HCT116 (cell line): ENCODE measurements at regions not wholly inside any gene's neighbourhood (a gene's known extent, or its start where the extent isn't known, plus 50 kb on each side); places are given as distances from the start of the nearest gene placed in this dataset.

ENCODE experiments used
- ATAC-seq: fragments of 200-7000 bp; cut with Tn5 transposase; 2 replicates; pipeline ENCODE4 v1.9.1; 2020; ENCODE audit warnings: mild to moderate bottlenecking, moderate library complexity
- BruUV-seq: library from RNA; stranded (reverse); fragments of 400-500 nt; replicated peaks from 2 replicates; lab custom pipeline; 2021; lab: Mats Ljungman, UMichigan
- CTCF ChIA-PET: fragments of 300-600 bp; sonication (Branson Sonifier 250); formaldehyde crosslinking; loops from one replicate; lab custom pipeline; 2021; ENCODE audit warnings: antibody characterized with exemption; lab: Charles Lee
- POLR2A ChIA-PET: fragments of 300-600, 350-600 bp; sonication (Branson Sonifier 250); formaldehyde crosslinking; loops from one replicate; lab custom pipeline; 2021; ENCODE audit warnings: antibody characterized with exemption; lab: Charles Lee
- RAD21 ChIA-PET, 2 experiments: fragments of 300-600 bp; sonication (Branson Sonifier 250); formaldehyde crosslinking; loops; one replicate each; lab custom pipeline; 2023; ENCODE audit warnings: low total read pairs in 2 of 2; ENCODE audit not compliant: uncharacterized antibody in 2 of 2, unreplicated experiment in 2 of 2, low non-redundant PET in 1 of 2; lab: Charles Lee
- DNase-seq: peaks from one replicate; pipeline ENCODE4 v3.0.0-alpha.2; 2010; ENCODE audit warnings: low read depth, low spot score
- H2AFZ ChIP-seq: fragments of 200-600 bp; shearing (Covaris generic), sonication (generic); 2 replicates; pipeline ENCODE4 v1.6.1; 2017; ENCODE audit warnings: low read depth, mixed run types, mixed read lengths, antibody characterized with exemption, low read length; ENCODE audit not compliant: poor library complexity, severe bottlenecking
- H3K27ac ChIP-seq: 2 replicates; pipeline ENCODE4 v1.5.1; 2012; ENCODE audit warnings: low read depth, low read length
- H3K27me3 ChIP-seq: fragments of 200-600 bp; sonication (generic); 2 replicates; pipeline ENCODE4 v1.6.1; 2016; ENCODE audit warnings: mixed run types, low read length, mixed read lengths; ENCODE audit not compliant: insufficient read depth
- H3K36me3 ChIP-seq, 2 experiments: fragments of 200-500 bp in 1 of 2; fragments of 200-600 bp in 1 of 2; sonication (Bioruptor generic) in 1 of 2; sonication (generic) in 1 of 2; 2 replicates each; pipeline versions ENCODE4 v1.5.1 to v1.6.1; 2014 to 2016; ENCODE audit warnings: low read length in 2 of 2, inconsistent platforms in 1 of 2, mixed read lengths in 1 of 2, mixed run types in 1 of 2; ENCODE audit not compliant: insufficient read depth in 2 of 2, control insufficient read depth in 1 of 2
- H3K4me1 ChIP-seq, 2 experiments: fragments of 200-600 bp in 1 of 2; sonication (generic) in 1 of 2; 2 replicates each; pipeline versions ENCODE4 v1.5.1 to v1.6.1; 2012 to 2017; ENCODE audit warnings: low read length in 2 of 2, inconsistent platforms in 1 of 2, mild to moderate bottlenecking in 1 of 2, mixed read lengths in 1 of 2, mixed run types in 1 of 2, moderate library complexity in 1 of 2; ENCODE audit not compliant: insufficient read depth in 2 of 2, control insufficient read depth in 1 of 2
- H3K4me2 ChIP-seq: fragments of 200-600 bp; sonication (generic); 2 replicates; pipeline ENCODE4 v1.6.1; 2017; ENCODE audit warnings: mixed run types, low read length, mixed read lengths
- H3K4me3 ChIP-seq, 2 experiments: fragments of 200-600 bp in 1 of 2; sonication (generic) in 1 of 2; replicated peaks in 1 of 2; 2 replicates each; pipeline ENCODE4 v1.5.1; 2011 to 2016; ENCODE audit warnings: low read length in 2 of 2, control low read depth in 1 of 2, low read depth in 1 of 2, mild to moderate bottlenecking in 1 of 2, mixed read lengths in 1 of 2, mixed run types in 1 of 2
- H3K79me2 ChIP-seq: fragments of 200-600 bp; sonication (generic); 2 replicates; pipeline ENCODE4 v1.6.1; 2017; ENCODE audit warnings: mild to moderate bottlenecking, mixed run types, low read length, moderate library complexity, mixed read lengths; ENCODE audit not compliant: insufficient read depth
- H3K9ac ChIP-seq: fragments of 200-600 bp; sonication (generic); 2 replicates; pipeline ENCODE4 v1.6.1; 2016; ENCODE audit warnings: low read length, mixed read lengths
- H3K9me2 ChIP-seq: fragments of 200-600 bp; sonication (generic), shearing (Covaris generic); 2 replicates; pipeline ENCODE4 v1.6.1; 2017; ENCODE audit warnings: mixed run types, mild to moderate bottlenecking, moderate library complexity; ENCODE audit not compliant: insufficient read depth
- H3K9me3 ChIP-seq, 2 experiments: fragments of 200-500 bp in 1 of 2; fragments of 200-600 bp in 1 of 2; sonication (Bioruptor generic) in 1 of 2; sonication (generic) in 1 of 2; 2 replicates each; pipeline ENCODE4 v1.6.1; 2014 to 2017; ENCODE audit warnings: low read length in 2 of 2, mixed read lengths in 2 of 2, inconsistent platforms in 1 of 2, low read depth in 1 of 2, mild to moderate bottlenecking in 1 of 2, mixed run types in 1 of 2, moderate library complexity in 1 of 2; ENCODE audit not compliant: control insufficient read depth in 1 of 2, insufficient read depth in 1 of 2
- H4K20me1 ChIP-seq: fragments of 200-600 bp; sonication (generic), shearing (Covaris generic); 2 replicates; pipeline ENCODE4 v1.6.1; 2017; ENCODE audit warnings: mixed run types, mild to moderate bottlenecking, moderate library complexity; ENCODE audit not compliant: insufficient read depth
- CEBPB ChIP-seq: IDR thresholded peaks from 2 replicates; pipeline ENCODE4 v1.6.1; 2012; ENCODE audit warnings: low read depth
- EGR1 ChIP-seq: IDR thresholded peaks from 2 replicates; pipeline ENCODE4 v1.6.1; 2012; ENCODE audit warnings: low read depth
- ELF1 ChIP-seq: IDR thresholded peaks from 2 replicates; pipeline ENCODE4 v1.6.1; 2012; ENCODE audit warnings: low read depth, borderline replicate concordance
- EZH2 ChIP-seq: fragments of 200-600 bp; sonication (generic); IDR thresholded peaks from 2 replicates; pipeline ENCODE4 v1.6.1; 2017; ENCODE audit warnings: antibody characterized with exemption, mixed run types
- EZH2phosphoT487 ChIP-seq: fragments of 200-600 bp; IDR thresholded peaks from 2 replicates; pipeline ENCODE4 v1.6.1; 2018; ENCODE audit warnings: antibody characterized with exemption, borderline replicate concordance
- FOSL1 ChIP-seq: IDR thresholded peaks from 2 replicates; pipeline ENCODE4 v1.6.1; 2012; ENCODE audit warnings: low read depth
- JUND ChIP-seq: IDR thresholded peaks from 2 replicates; pipeline ENCODE4 v1.6.1; 2012
- POLR2A ChIP-seq: IDR thresholded peaks from 2 replicates; pipeline ENCODE4 v1.7.0; 2011; ENCODE audit warnings: borderline replicate concordance; ENCODE audit not compliant: insufficient read depth, insufficient read length; ENCODE audit errors: extremely low read depth
- POLR2AphosphoS5 ChIP-seq: IDR thresholded peaks from 2 replicates; pipeline ENCODE4 v1.6.1; 2011; ENCODE audit warnings: mild to moderate bottlenecking, low read depth, low read length, moderate library complexity
- RAD21 ChIP-seq: IDR thresholded peaks from 2 replicates; pipeline ENCODE4 v1.6.1; 2012; ENCODE audit warnings: low read depth, mild to moderate bottlenecking
- REST ChIP-seq: IDR thresholded peaks from 2 replicates; pipeline ENCODE4 v1.6.1; 2012; ENCODE audit warnings: low read depth
- SIN3A ChIP-seq: IDR thresholded peaks from 2 replicates; pipeline ENCODE4 v1.6.1; 2012; ENCODE audit warnings: low read depth
- SP1 ChIP-seq: IDR thresholded peaks from 2 replicates; pipeline ENCODE4 v1.6.1; 2012; ENCODE audit warnings: low read depth
- SRF ChIP-seq: IDR thresholded peaks from 2 replicates; pipeline ENCODE4 v1.6.1; 2012; ENCODE audit warnings: low read depth
- TCF7L2 ChIP-seq: IDR thresholded peaks from 2 replicates; pipeline ENCODE4 v1.7.0; 2011; ENCODE audit warnings: borderline replicate concordance, inconsistent platforms; ENCODE audit not compliant: insufficient read depth, insufficient read length; ENCODE audit errors: extremely low read depth
- YY1 ChIP-seq: IDR thresholded peaks from 2 replicates; pipeline ENCODE4 v1.6.1; 2011; ENCODE audit warnings: low read length, low read depth, moderate library complexity, mild to moderate bottlenecking; ENCODE audit not compliant: insufficient replicate concordance; ENCODE audit errors: extremely low read depth
- ZNF274 ChIP-seq: fragments of 200-500 bp; sonication (Bioruptor generic); IDR thresholded peaks from 2 replicates; pipeline ENCODE4 v1.6.1; 2014; ENCODE audit warnings: mild to moderate bottlenecking, low read depth, low read length, inconsistent platforms
- intact Hi-C: fragments of 100-400 bp; cut with micrococcal nuclease; formaldehyde crosslinking; loops from 2 replicates; pipeline ENCODE4 v1.10.0; 2022
- TF ChIP-seq, protein P1 (sequence below): IDR thresholded peaks from 2 replicates; pipeline ENCODE4 v1.6.1; 2011; ENCODE audit warnings: mild to moderate bottlenecking, low read length, moderate library complexity; ENCODE audit not compliant: insufficient replicate concordance; ENCODE audit errors: extremely low read depth
- TF ChIP-seq, protein P2 (sequence below): IDR thresholded peaks from 2 replicates; pipeline ENCODE4 v1.6.1; 2012
- TF ChIP-seq, protein P3 (sequence below): IDR thresholded peaks from 2 replicates; pipeline ENCODE4 v1.6.1; 2012

- ChIA-PET CTCF (no interaction called here), POLR2A (no interaction called here), RAD21 (no interaction called here)
- no peaks in the 10 kb centered on the region for H3K36me3 ChIP-seq
- no peaks in the 10 kb centered on the region for H4K20me1 ChIP-seq
- H3K9me2 ChIP-seq: no peaks in the 10 kb centered on the region
- no peaks in the 10 kb centered on the region for H3K79me2 ChIP-seq
- H3K4me3 ChIP-seq: no peak overlapping the region
- no peaks in the 10 kb centered on the region for H3K9me3 ChIP-seq
- intact Hi-C loops: no loop called here
- no peak for DNase-seq
- H3K9ac ChIP-seq: no peak overlapping the region
- TF ChIP-seq, protein P1, sequence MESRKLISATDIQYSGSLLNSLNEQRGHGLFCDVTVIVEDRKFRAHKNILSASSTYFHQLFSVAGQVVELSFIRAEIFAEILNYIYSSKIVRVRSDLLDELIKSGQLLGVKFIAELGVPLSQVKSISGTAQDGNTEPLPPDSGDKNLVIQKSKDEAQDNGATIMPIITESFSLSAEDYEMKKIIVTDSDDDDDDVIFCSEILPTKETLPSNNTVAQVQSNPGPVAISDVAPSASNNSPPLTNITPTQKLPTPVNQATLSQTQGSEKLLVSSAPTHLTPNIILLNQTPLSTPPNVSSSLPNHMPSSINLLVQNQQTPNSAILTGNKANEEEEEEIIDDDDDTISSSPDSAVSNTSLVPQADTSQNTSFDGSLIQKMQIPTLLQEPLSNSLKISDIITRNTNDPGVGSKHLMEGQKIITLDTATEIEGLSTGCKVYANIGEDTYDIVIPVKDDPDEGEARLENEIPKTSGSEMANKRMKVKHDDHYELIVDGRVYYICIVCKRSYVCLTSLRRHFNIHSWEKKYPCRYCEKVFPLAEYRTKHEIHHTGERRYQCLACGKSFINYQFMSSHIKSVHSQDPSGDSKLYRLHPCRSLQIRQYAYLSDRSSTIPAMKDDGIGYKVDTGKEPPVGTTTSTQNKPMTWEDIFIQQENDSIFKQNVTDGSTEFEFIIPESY: no peak
- TF ChIP-seq POLR2AphosphoS5 (no peak), EZH2phosphoT487 (no peak), ZNF274 (no peak), SIN3A (no peak), EGR1 (no peak), POLR2A (no peak), TCF7L2 (no peak), JUND (no peak), RAD21 (no peak), YY1 (no peak), REST (no peak), FOSL1 (no peak), EZH2 (no peak), CEBPB (no peak), SP1 (no peak), ELF1 (no peak), SRF (no peak)
- TF ChIP-seq, protein P2, sequence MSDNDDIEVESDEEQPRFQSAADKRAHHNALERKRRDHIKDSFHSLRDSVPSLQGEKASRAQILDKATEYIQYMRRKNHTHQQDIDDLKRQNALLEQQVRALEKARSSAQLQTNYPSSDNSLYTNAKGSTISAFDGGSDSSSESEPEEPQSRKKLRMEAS: no peak
- TF ChIP-seq, protein P3, sequence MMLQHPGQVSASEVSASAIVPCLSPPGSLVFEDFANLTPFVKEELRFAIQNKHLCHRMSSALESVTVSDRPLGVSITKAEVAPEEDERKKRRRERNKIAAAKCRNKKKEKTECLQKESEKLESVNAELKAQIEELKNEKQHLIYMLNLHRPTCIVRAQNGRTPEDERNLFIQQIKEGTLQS: no peak
- no peak overlapping the region for H3K4me2 ChIP-seq
- no TSS peak for BruUV-seq
- peak overlapping the region; percentile 50 for H2AFZ ChIP-seq
- peaks cover 12 to 23% of the 10 kb centered on the region in 2 experiments for H3K4me1 ChIP-seq
- no peaks in the 10 kb centered on the region for H3K27me3 ChIP-seq
- H3K27ac ChIP-seq: no peak overlapping the region
- ATAC-seq: no peak
Observed at GRCh38 chr17:71434716-71435115, 686.1 kb upstream of the SOX9 start.
